ENCODE measurements at regions not wholly inside any gene's neighbourhood (a gene's known extent, or its start where the extent isn't known, plus 50 kb on each side); places are given as distances from the start of the nearest gene placed in this dataset.

- TF ChIP-seq EZH2phosphoT487 (IDR thresholded peaks at IDR 0.05; ENCODE audit: low read depth, severe bottlenecking, unreplicated experiment) (no peak), CTCF (IDR thresholded peaks at IDR 0.05; ENCODE audit: poor library complexity) (no peak)
These were observed 453.1 kb upstream of the RGMB start for GRCh38 chr5:98320343-98320742.
